Sigmoid colon (tissue), 6 donors: ENCODE measurements at regions not wholly inside any gene's neighbourhood (a gene's known extent, or its start where the extent isn't known, plus 50 kb on each side); places are given as distances from the start of the nearest gene placed in this dataset.

Experiments
- DNase-seq: peaks from one replicate; pipeline ENCODE4 v3.0.0-alpha.2; 2019
- H3K27ac ChIP-seq, 4 donors: fragments of 200-600 bp; sonication (generic); one replicate each; pipeline ENCODE4 v1.5.1; 2016 to 2019; ENCODE audit warnings: mild to moderate bottlenecking in 1 of 4
- H3K27me3 ChIP-seq, 3 donors: fragments of 200-600 bp; sonication (generic); one replicate each; pipeline ENCODE4 v1.5.1; 2019; ENCODE audit warnings: mild to moderate bottlenecking in 1 of 3
- H3K36me3 ChIP-seq, 4 donors: fragments of 200-600 bp; sonication (generic); one replicate each; pipeline ENCODE4 v1.5.1; 2016 to 2019
- H3K4me1 ChIP-seq, 4 donors: fragments of 200-600 bp; sonication (generic); one replicate each; pipeline ENCODE4 v1.5.1; 2017 to 2019
- H3K4me3 ChIP-seq, 4 donors: fragments of 200-600 bp; sonication (generic); one replicate each; pipeline ENCODE4 v1.5.1; 2017 to 2019; ENCODE audit warnings: mild to moderate bottlenecking in 2 of 4, moderate library complexity in 1 of 4
- H3K9me3 ChIP-seq, 4 donors: fragments of 200-600 bp in 3 of 4; sonication (generic) in 3 of 4; one replicate each; pipeline versions ENCODE4 v1.5.1 to v1.6.1; 2013 to 2019
- EP300 ChIP-seq, 4 donors: sonication (generic); formaldehyde crosslinking; IDR thresholded peaks; one replicate each; pipeline ENCODE4 v1.6.1; 2017; ENCODE audit warnings: antibody characterized with exemption in 4 of 4
- POLR2A ChIP-seq, 2 donors: fragments of 450-650 bp; IDR thresholded peaks; one replicate each; pipeline ENCODE4 v1.6.1; 2016; ENCODE audit warnings: antibody characterized with exemption in 2 of 2, mild to moderate bottlenecking in 2 of 2, moderate library complexity in 2 of 2
- POLR2AphosphoS5 ChIP-seq, 4 donors: sonication (generic); formaldehyde crosslinking; IDR thresholded peaks; one replicate each; pipeline ENCODE4 v1.6.1; 2017; ENCODE audit warnings: antibody characterized with exemption in 4 of 4
- WGBS, 2 donors: extraction: QIAGEN DNeasy Blood & Tissue Kit; methylation state at CpG; one replicate each; pipeline ENCODE4 v1.1.7; 2013; 5-methylcytosine and 5-hydroxymethylcytosine counted together
- intact Hi-C: fragments of 100-400 bp; cut with DNase I; formaldehyde crosslinking; loops from one replicate; pipeline ENCODE4 v1.15.1; 2023
- TF ChIP-seq, protein P1 (sequence below), 4 experiments: fragments of 450-650 bp in 3 of 4; fragments of 200-600 bp in 1 of 4; IDR thresholded peaks; one replicate each; pipeline ENCODE4 v1.5.1; 2016 to 2019; ENCODE audit warnings: antibody characterized with exemption in 4 of 4, mild to moderate bottlenecking in 3 of 4, moderate library complexity in 2 of 4
- donor health status: healthy with polysubstance abuse.
- donor health status: healthy.

DNA sequence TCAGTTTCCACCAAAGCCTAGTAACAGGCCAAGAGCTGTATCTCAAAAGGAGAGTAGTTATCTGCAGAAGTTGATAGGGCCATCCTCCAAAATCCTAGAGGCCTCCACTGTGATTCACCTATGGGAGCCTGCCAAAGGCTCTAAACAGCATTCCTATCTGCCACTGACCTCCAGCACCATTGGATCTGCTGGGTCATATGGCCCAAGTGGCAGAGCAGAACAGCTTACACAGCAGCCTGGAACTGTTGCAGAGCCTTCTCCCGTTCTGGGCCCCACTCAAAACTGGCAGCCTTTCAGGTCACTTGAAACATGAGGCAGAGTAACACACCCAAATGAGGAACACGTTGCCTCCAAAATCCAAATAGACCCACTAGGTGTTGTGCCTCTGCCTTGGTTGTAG lies 345.2 kb upstream of the RND3 start:
- intact Hi-C loops = no loop called here
- Histone ChIP-seq H3K4me3 (no peak overlapping the region), H3K4me1 (no peaks in the 10 kb centered on the region), H3K9me3 (no peaks in the 10 kb centered on the region), H3K36me3 (no peaks in the 10 kb centered on the region), H3K27ac (no peak overlapping the region), H3K27me3 (no peaks in the 10 kb centered on the region)
- WGBS, 2 donors = 52 to 73% methylated on average over 2 of the region's 2 CpGs
- no peak for DNase-seq
- TF ChIP-seq, protein P1, sequence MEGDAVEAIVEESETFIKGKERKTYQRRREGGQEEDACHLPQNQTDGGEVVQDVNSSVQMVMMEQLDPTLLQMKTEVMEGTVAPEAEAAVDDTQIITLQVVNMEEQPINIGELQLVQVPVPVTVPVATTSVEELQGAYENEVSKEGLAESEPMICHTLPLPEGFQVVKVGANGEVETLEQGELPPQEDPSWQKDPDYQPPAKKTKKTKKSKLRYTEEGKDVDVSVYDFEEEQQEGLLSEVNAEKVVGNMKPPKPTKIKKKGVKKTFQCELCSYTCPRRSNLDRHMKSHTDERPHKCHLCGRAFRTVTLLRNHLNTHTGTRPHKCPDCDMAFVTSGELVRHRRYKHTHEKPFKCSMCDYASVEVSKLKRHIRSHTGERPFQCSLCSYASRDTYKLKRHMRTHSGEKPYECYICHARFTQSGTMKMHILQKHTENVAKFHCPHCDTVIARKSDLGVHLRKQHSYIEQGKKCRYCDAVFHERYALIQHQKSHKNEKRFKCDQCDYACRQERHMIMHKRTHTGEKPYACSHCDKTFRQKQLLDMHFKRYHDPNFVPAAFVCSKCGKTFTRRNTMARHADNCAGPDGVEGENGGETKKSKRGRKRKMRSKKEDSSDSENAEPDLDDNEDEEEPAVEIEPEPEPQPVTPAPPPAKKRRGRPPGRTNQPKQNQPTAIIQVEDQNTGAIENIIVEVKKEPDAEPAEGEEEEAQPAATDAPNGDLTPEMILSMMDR (IDR thresholded peaks at IDR 0.05) = no peak
- TF ChIP-seq EP300 (IDR thresholded peaks at IDR 0.05) = no peak
- TF ChIP-seq POLR2A (IDR thresholded peaks at IDR 0.05) = no peak
- no peak for TF ChIP-seq POLR2AphosphoS5 (IDR thresholded peaks at IDR 0.05)

DNA sequence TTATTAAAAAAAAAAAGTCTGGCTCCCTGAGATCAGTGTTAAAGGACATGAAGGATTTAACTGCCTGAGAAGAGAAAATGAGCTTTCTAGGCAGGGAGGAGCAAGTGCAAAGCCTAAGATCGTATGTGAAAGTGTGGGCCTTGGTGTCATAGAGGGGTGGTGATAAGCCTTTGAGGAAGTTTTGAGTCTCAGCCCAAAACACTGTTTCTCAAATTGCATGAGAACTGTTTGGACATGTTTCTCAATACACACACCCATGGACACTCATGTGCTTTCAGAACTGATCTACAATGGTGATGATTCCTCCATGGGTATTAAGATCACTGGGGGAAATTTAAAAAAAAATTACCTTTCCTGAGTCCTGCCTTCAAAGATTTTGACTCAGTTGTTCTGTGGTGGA lies 336.7 kb upstream of the RND3 start:
- H3K27me3 ChIP-seq = no peaks in the 10 kb centered on the region
- 0% methylated on average over 1 of the region's 1 CpG for WGBS, 2 donors
- intact Hi-C loops = no loop called here

DNA sequence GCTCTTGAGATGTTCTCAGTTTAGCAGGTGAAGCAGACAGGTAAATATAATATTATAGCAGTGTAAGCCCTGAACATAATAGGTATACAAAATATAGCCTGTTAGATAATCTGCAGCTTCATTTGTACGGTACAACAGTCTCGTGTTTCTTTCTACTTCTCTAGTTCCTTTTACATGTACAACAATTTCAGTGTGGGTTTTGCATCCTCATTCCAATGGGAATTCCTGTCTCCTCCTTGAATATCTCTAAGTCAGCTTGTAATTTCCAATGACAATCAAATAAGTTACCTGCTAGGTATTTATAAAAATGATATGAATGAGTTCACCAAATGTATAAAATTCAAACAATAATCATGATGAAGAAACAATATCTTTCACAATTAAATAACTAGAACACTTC lies 330.0 kb upstream of the RND3 start:
- Histone ChIP-seq H3K4me1 (no peaks in the 10 kb centered on the region), H3K9me3 (no peaks in the 10 kb centered on the region), H3K4me3 (no peak overlapping the region), H3K36me3 (no peaks in the 10 kb centered on the region), H3K27ac (no peak overlapping the region), H3K27me3 (no peaks in the 10 kb centered on the region)
- no peak for TF ChIP-seq EP300 (IDR thresholded peaks at IDR 0.05)
- TF ChIP-seq, protein P1 (IDR thresholded peaks at IDR 0.05) = no peak
- TF ChIP-seq POLR2A (IDR thresholded peaks at IDR 0.05) = no peak
- no peak for TF ChIP-seq POLR2AphosphoS5 (IDR thresholded peaks at IDR 0.05)
- intact Hi-C loops = no loop called here
- 89 to 90% methylated on average over 2 of the region's 2 CpGs for WGBS, 2 donors
- no peak for DNase-seq

More for the DNA sequence above, 336.7 kb upstream of the RND3 start:
- H3K4me3 ChIP-seq = no peak overlapping the region
- H3K9me3 ChIP-seq = no peaks in the 10 kb centered on the region
- H3K4me1 ChIP-seq = no peaks in the 10 kb centered on the region
- H3K27ac ChIP-seq = no peak overlapping the region
- DNase-seq = no peak
- H3K36me3 ChIP-seq = no peaks in the 10 kb centered on the region
- TF ChIP-seq POLR2A (IDR thresholded peaks at IDR 0.05) (no peak), EP300 (IDR thresholded peaks at IDR 0.05) (no peak), POLR2AphosphoS5 (IDR thresholded peaks at IDR 0.05) (no peak)
- TF ChIP-seq, protein P1 (IDR thresholded peaks at IDR 0.05) = no peak

DNA sequence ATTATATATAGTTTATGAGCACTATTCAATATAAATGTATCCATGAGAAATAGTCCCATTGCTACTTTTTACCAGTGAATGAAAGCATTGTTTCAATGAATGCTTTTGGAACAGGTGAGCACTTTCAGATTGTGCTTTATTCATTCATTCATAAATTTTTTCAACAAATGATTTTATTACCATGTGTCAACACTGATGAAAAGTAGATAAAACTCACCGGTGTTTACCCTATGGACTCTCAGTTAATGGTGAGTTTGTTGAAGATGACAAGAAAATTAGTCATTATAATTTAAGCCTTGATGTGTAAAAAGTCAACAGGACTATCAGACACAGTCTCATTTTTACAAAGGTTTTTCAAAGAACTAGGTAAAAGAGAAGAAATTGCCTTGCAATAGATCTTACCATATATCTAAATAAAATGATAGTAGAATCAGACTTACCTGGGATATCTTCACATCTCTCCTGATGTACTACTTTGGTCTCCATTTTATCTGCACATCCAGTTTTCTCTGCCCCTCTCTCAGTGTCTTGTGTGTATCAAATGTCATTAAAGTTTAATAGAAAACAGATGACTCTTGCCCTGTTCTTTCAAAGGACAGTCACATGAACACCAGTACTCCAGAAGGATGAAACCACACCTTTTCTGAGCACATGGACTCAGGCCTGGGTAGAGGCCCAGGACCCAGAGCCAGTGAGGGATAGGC lies 325.3 kb upstream of the RND3 start:
- H3K4me3 ChIP-seq = no peak overlapping the region
- no peak overlapping the region for H3K27ac ChIP-seq
- TF ChIP-seq POLR2AphosphoS5 (IDR thresholded peaks at IDR 0.05) (no peak), POLR2A (IDR thresholded peaks at IDR 0.05) (no peak), EP300 (IDR thresholded peaks at IDR 0.05) (no peak)
- TF ChIP-seq, protein P1 (IDR thresholded peaks at IDR 0.05) = no peak
- intact Hi-C loops = no loop called here
- no peak for DNase-seq
- H3K36me3 ChIP-seq = no peaks in the 10 kb centered on the region
- no peaks in the 10 kb centered on the region for H3K9me3 ChIP-seq
- no peaks in the 10 kb centered on the region for H3K27me3 ChIP-seq
- WGBS, 2 donors = 20 to 77% methylated on average over 1 of the region's 1 CpG
- peaks cover 0 to 8% (median 0%) of the 10 kb centered on the region in 4 donors for H3K4me1 ChIP-seq

DNA sequence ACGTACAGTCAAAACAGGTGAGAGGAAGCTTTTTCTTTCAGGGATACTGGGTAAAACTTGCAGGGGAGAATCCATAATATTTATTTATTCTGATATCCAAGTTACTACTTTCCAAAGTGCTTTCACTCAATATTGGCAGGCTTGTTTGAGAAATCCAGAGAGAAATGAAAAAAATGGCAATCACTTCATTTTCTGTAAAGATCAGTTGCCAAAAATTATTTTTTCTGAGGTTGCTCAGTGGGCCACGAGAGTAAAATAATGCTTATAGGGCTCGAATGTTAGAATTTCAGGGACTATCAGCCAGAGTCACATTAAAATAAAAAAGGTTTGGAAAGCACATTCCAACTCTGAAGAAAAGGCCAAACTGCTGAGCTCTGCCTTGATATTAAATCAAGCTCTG lies 324.6 kb upstream of the RND3 start:
- WGBS, 2 donors = 78 to 81% methylated on average over 3 of the region's 3 CpGs
- TF ChIP-seq POLR2AphosphoS5 (IDR thresholded peaks at IDR 0.05) = no peak
- TF ChIP-seq POLR2A (IDR thresholded peaks at IDR 0.05) = no peak
- no peak for TF ChIP-seq EP300 (IDR thresholded peaks at IDR 0.05)
- TF ChIP-seq, protein P1 (IDR thresholded peaks at IDR 0.05) = no peak
- Histone ChIP-seq H3K27ac (no peak overlapping the region), H3K27me3 (no peaks in the 10 kb centered on the region), H3K4me1 (peaks cover 0 to 8% (median 0%) of the 10 kb centered on the region in 4 donors), H3K4me3 (no peak overlapping the region), H3K36me3 (no peaks in the 10 kb centered on the region), H3K9me3 (no peaks in the 10 kb centered on the region)
- no peak for DNase-seq
- intact Hi-C loops = no loop called here
